ENCODE measurements at regions not wholly inside any gene's neighbourhood (a gene's known extent, or its start where the extent isn't known, plus 50 kb on each side); places are given as distances from the start of the nearest gene placed in this dataset.
"Not testable (repeated sequence)": the region's sequence is repeated elsewhere in the genome, so short reads cannot be mapped to it uniquely, and the experiment has no call there.

GRCh38 chr1:98119796-98120195 is 199.0 kb upstream of the DPYD start:
- DNase-seq (ENCODE audit: low spot score), result no peak

GRCh38 chr1:98113811-98114210 is 193.0 kb upstream of the DPYD start:
- no peak for DNase-seq (ENCODE audit: low spot score)

- no peak for DNase-seq (ENCODE audit: low spot score)
Measured at GRCh38 chr1:98112626-98113025, 191.8 kb upstream of the DPYD start.

- DNase-seq (ENCODE audit: low spot score), result no peak
Measured at GRCh38 chr1:98110674-98111073, 189.8 kb upstream of the DPYD start.

- DNase-seq (ENCODE audit: low spot score), result not testable (repeated sequence)
Measured at GRCh38 chr1:98108378-98108777, 187.5 kb upstream of the DPYD start.

- no peak for DNase-seq (ENCODE audit: low spot score)
Measured at GRCh38 chr1:98107256-98107655, 186.4 kb upstream of the DPYD start.

- no peak for DNase-seq (ENCODE audit: low spot score)
Measured at GRCh38 chr1:98104289-98104688, 183.5 kb upstream of the DPYD start.

GRCh38 chr1:98103617-98104285 is 182.9 kb upstream of the DPYD start:
- no peak for DNase-seq (ENCODE audit: low spot score)

- no peak for DNase-seq (ENCODE audit: low spot score)
Measured at GRCh38 chr1:98102345-98103030, 181.7 kb upstream of the DPYD start.

GRCh38 chr1:98101364-98101763 is 180.5 kb upstream of the DPYD start:
- DNase-seq (ENCODE audit: low spot score), result no peak

- no peak for DNase-seq (ENCODE audit: low spot score)
Measured at GRCh38 chr1:98099501-98099900, 178.7 kb upstream of the DPYD start.

- DNase-seq (ENCODE audit: low spot score), result no peak
Measured at GRCh38 chr1:98098473-98098872, 177.6 kb upstream of the DPYD start.

GRCh38 chr1:98090351-98090750 is 169.5 kb upstream of the DPYD start:
- DNase-seq (ENCODE audit: low spot score), result no peak

- DNase-seq (ENCODE audit: low spot score), result no peak
Measured at GRCh38 chr1:98088381-98088780, 167.5 kb upstream of the DPYD start.

- no peak for DNase-seq (ENCODE audit: low spot score)
Measured at GRCh38 chr1:98086796-98087441, 166.1 kb upstream of the DPYD start.

- no peak for DNase-seq (ENCODE audit: low spot score)
Measured at GRCh38 chr1:98086156-98086555, 165.3 kb upstream of the DPYD start.

GRCh38 chr1:98084188-98084587 is 163.4 kb upstream of the DPYD start:
- DNase-seq (ENCODE audit: low spot score), result no peak

GRCh38 chr1:98081944-98082343 is 161.1 kb upstream of the DPYD start:
- no peak for DNase-seq (ENCODE audit: low spot score)

- no peak for DNase-seq (ENCODE audit: low spot score)
Measured at GRCh38 chr1:98078596-98078995, 157.8 kb upstream of the DPYD start.

- DNase-seq (ENCODE audit: low spot score), result no peak
Measured at GRCh38 chr1:98077691-98078090, 156.9 kb upstream of the DPYD start.

GRCh38 chr1:98075626-98076025 is 154.8 kb upstream of the DPYD start:
- DNase-seq (ENCODE audit: low spot score), result no peak

- DNase-seq (ENCODE audit: low spot score), result no peak
Measured at GRCh38 chr1:98073823-98074222, 153.0 kb upstream of the DPYD start.

GRCh38 chr1:98073106-98073505 is 152.3 kb upstream of the DPYD start:
- no peak for DNase-seq (ENCODE audit: low spot score)

Data from hematopoietic multipotent progenitor cell treated with erythropoietin and hydrocortisone succinate and interleukin-3 and kit ligand, for 17 days (in vitro differentiated cells).